ENCODE measurements at regions not wholly inside any gene's neighbourhood (a gene's known extent, or its start where the extent isn't known, plus 50 kb on each side); places are given as distances from the start of the nearest gene placed in this dataset.

- no peak for DNase-seq (ENCODE audit: low read depth in 1 of 2, low spot score in 1 of 2)
- TF ChIP-seq CTCF (IDR thresholded peaks at IDR 0.05; ENCODE audit: low read depth, low read length) = no peak
- Histone ChIP-seq H3K27me3 (no peaks in the 10 kb centered on the region), H3K4me3 (no peak overlapping the region), H3K27ac (no peak overlapping the region), H3K4me1 (ENCODE audit: low read depth) (no peaks in the 10 kb centered on the region), H3K9me3 (ENCODE audit: low read depth) (no peaks in the 10 kb centered on the region), H3K36me3 (no peaks in the 10 kb centered on the region)
Observed at GRCh38 chr22:48143856-48144255, 1381.4 kb downstream of the TBC1D22A start.

GRCh38 chr22:48142388-48142787 lies 1379.9 kb downstream of the TBC1D22A start:
- Histone ChIP-seq H3K9me3 (ENCODE audit: low read depth) (no peaks in the 10 kb centered on the region), H3K27me3 (no peaks in the 10 kb centered on the region), H3K36me3 (no peaks in the 10 kb centered on the region), H3K27ac (no peak overlapping the region), H3K4me3 (no peak overlapping the region), H3K4me1 (ENCODE audit: low read depth) (no peaks in the 10 kb centered on the region)
- no peak for DNase-seq (ENCODE audit: low read depth in 1 of 2, low spot score in 1 of 2)
- no peak for TF ChIP-seq CTCF (IDR thresholded peaks at IDR 0.05; ENCODE audit: low read depth, low read length)

- no peak for DNase-seq (ENCODE audit: low read depth in 1 of 2, low spot score in 1 of 2)
- Histone ChIP-seq H3K27ac (no peak overlapping the region), H3K4me3 (no peak overlapping the region), H3K36me3 (no peaks in the 10 kb centered on the region), H3K9me3 (ENCODE audit: low read depth) (no peaks in the 10 kb centered on the region), H3K4me1 (ENCODE audit: low read depth) (no peaks in the 10 kb centered on the region), H3K27me3 (no peaks in the 10 kb centered on the region)
- no peak for TF ChIP-seq CTCF (IDR thresholded peaks at IDR 0.05; ENCODE audit: low read depth, low read length)
Observed at GRCh38 chr22:48141301-48141700, 1378.9 kb downstream of the TBC1D22A start.

GRCh38 chr22:48140261-48140813 lies 1377.9 kb downstream of the TBC1D22A start:
- H3K27me3 ChIP-seq = no peaks in the 10 kb centered on the region
- TF ChIP-seq CTCF (IDR thresholded peaks at IDR 0.05; ENCODE audit: low read depth, low read length) = no peak
- H3K36me3 ChIP-seq = no peaks in the 10 kb centered on the region
- DNase-seq (ENCODE audit: low read depth in 1 of 2, low spot score in 1 of 2) = no peak
- H3K9me3 ChIP-seq (ENCODE audit: low read depth) = no peaks in the 10 kb centered on the region
- no peak overlapping the region for H3K4me3 ChIP-seq
- H3K4me1 ChIP-seq (ENCODE audit: low read depth) = no peaks in the 10 kb centered on the region
- no peak overlapping the region for H3K27ac ChIP-seq

- TF ChIP-seq CTCF (IDR thresholded peaks at IDR 0.05; ENCODE audit: low read depth, low read length) = no peak
- Histone ChIP-seq H3K36me3 (no peaks in the 10 kb centered on the region), H3K4me1 (ENCODE audit: low read depth) (no peaks in the 10 kb centered on the region), H3K27me3 (no peaks in the 10 kb centered on the region), H3K4me3 (no peak overlapping the region), H3K27ac (no peak overlapping the region), H3K9me3 (ENCODE audit: low read depth) (peaks cover under 1% of the 10 kb centered on the region)
- DNase-seq (ENCODE audit: low read depth in 1 of 2, low spot score in 1 of 2) = no peak
Observed at GRCh38 chr22:48139776-48140175, 1377.3 kb downstream of the TBC1D22A start.

- DNase-seq (ENCODE audit: low read depth in 1 of 2, low spot score in 1 of 2) = no peak
- TF ChIP-seq CTCF (IDR thresholded peaks at IDR 0.05; ENCODE audit: low read depth, low read length) = no peak
- no peaks in the 10 kb centered on the region for H3K27me3 ChIP-seq
- H3K4me3 ChIP-seq = no peak overlapping the region
- H3K4me1 ChIP-seq (ENCODE audit: low read depth) = no peaks in the 10 kb centered on the region
- H3K27ac ChIP-seq = no peak overlapping the region
- peaks cover 5% of the 10 kb centered on the region for H3K9me3 ChIP-seq (ENCODE audit: low read depth)
- no peaks in the 10 kb centered on the region for H3K36me3 ChIP-seq
Observed at GRCh38 chr22:48138855-48139254, 1376.4 kb downstream of the TBC1D22A start.
